ENCODE measurements at regions not wholly inside any gene's neighbourhood (a gene's known extent, or its start where the extent isn't known, plus 50 kb on each side); places are given as distances from the start of the nearest gene placed in this dataset.

DNA sequence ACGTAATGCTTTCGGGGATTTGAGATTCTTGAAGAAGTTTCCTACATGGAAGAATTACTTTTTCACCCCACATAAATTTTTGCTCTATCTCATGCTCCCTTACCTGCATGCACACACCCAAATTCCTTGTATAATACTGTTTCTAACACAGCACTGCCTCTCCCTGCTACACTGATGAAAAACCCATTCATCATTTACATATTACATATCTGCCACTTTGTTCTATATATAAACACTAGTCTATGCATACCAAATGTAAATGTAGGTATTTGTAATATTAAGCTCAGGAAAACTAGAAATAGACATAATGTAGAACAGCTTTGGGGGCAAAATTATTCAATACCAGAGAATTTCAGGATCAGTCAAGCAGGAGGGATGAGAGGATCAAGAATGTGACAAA, 182.6 kb upstream of the SEMA6D start:
- no peak for TF ChIP-seq TAF1 (IDR thresholded peaks at IDR 0.05; ENCODE audit: low read depth)
- TF ChIP-seq, protein P1, sequence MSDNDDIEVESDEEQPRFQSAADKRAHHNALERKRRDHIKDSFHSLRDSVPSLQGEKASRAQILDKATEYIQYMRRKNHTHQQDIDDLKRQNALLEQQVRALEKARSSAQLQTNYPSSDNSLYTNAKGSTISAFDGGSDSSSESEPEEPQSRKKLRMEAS (IDR thresholded peaks at IDR 0.05) = no peak
- no peak for TF ChIP-seq NFIC (IDR thresholded peaks at IDR 0.05)
